Pancreas (tissue), 10 donors: ENCODE measurements at regions not wholly inside any gene's neighbourhood (a gene's known extent, or its start where the extent isn't known, plus 50 kb on each side); places are given as distances from the start of the nearest gene placed in this dataset.

ENCODE experiments used
- ATAC-seq, 4 donors: fragments of 200-7000 bp; cut with Tn5 transposase; one replicate each; pipeline versions ENCODE4 v1.8.0 to v1.9.1; 2020; ENCODE audit warnings: mild to moderate bottlenecking in 4 of 4, moderate library complexity in 4 of 4
- DNase-seq, 6 donors: peaks; one replicate each; pipeline ENCODE4 v3.0.0-alpha.2; 2020
- FAIRE-seq: peaks from 2 replicates; lab custom pipeline; 2012; peaks lifted over from hg19 to GRCh38; lab: Jason Lieb, UNC
- H3K27ac ChIP-seq, 4 donors: fragments of 200-600 bp; sonication (generic); 1 replicate in 3 of 4; 2 replicates in 1 of 4; pipeline versions ENCODE4 v1.5.0 to v1.8.0; 2020
- H3K27me3 ChIP-seq, 4 donors: fragments of 200-600 bp; one replicate each; pipeline ENCODE4 v1.8.0; 2021
- H3K36me3 ChIP-seq, 3 donors: fragments of 200-600 bp; sonication (generic) in 1 of 3; one replicate each; pipeline versions ENCODE4 v1.5.0 to v1.8.0; 2020 to 2021
- H3K4me1 ChIP-seq, 3 donors: fragments of 200-600 bp; one replicate each; pipeline ENCODE4 v1.8.0; 2021
- H3K4me3 ChIP-seq, 4 donors: fragments of 200-600 bp; sonication (generic) in 2 of 4; one replicate each; pipeline versions ENCODE4 v1.5.0 to v1.8.0; 2020 to 2021
- H3K9me3 ChIP-seq, 4 donors: fragments of 200-600 bp; one replicate each; pipeline ENCODE4 v1.8.0; 2021
- WGBS, 2 donors: extraction: QIAGEN DNeasy Blood & Tissue Kit; methylation state at CpG; one replicate each; pipeline ENCODE4 v1.1.7; 2013; 5-methylcytosine and 5-hydroxymethylcytosine counted together
- intact Hi-C, 3 donors: fragments of 100-400 bp; cut with DNase I; formaldehyde crosslinking; loops; one replicate each; pipeline versions ENCODE4 v1.11.1 to v1.14.2; 2022
- TF ChIP-seq, protein P1 (sequence below), 4 donors: fragments of 200-600 bp; sonication (generic) in 3 of 4; IDR thresholded peaks; one replicate each; pipeline versions ENCODE4 v1.5.0 to v1.8.0; 2021; ENCODE audit warnings: antibody characterized with exemption in 4 of 4
- donor health status: healthy with polysubstance abuse.
- donor health status: DM: no; HTN: no; CAD: no; lungs with moderate emphysema.
- donor health status: DM: no; HTN: no; CAD: no.
- donor health status: control.
- donor health status: control.
- donor health status: Bipolar disorder and iron deficiency.
- donor health status: DM: yes; HTN: yes; CAD: no.
- donor health status: DM: no; HTN: no; CAD: no.
- donor health status: DM: no; HTN: no; CAD: no.
- donor health status: DM: yes; HTN: yes; CAD: no.

DNA sequence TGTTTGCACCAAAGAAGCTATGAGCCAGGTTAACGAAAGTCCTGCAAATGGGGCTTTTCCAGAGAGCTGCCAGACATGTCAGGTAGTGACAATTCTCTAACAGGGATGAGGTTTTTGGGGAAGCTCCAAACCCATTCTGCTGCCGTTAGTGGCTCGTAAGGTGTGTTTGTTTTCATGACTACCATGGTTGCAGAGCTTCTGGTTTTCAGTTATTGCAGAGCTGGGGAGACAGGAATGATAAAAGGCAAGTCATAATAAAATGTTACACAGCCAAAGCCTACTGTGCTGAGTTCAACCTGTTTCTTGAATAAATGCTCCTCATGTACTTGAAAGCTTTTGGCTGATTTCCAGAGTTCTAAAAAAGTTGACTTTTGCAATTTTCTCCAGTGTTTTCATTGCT, 209.2 kb upstream of the STK17B start:
- ATAC-seq (no peak), DNase-seq (no peak)
- TF ChIP-seq, protein P1, sequence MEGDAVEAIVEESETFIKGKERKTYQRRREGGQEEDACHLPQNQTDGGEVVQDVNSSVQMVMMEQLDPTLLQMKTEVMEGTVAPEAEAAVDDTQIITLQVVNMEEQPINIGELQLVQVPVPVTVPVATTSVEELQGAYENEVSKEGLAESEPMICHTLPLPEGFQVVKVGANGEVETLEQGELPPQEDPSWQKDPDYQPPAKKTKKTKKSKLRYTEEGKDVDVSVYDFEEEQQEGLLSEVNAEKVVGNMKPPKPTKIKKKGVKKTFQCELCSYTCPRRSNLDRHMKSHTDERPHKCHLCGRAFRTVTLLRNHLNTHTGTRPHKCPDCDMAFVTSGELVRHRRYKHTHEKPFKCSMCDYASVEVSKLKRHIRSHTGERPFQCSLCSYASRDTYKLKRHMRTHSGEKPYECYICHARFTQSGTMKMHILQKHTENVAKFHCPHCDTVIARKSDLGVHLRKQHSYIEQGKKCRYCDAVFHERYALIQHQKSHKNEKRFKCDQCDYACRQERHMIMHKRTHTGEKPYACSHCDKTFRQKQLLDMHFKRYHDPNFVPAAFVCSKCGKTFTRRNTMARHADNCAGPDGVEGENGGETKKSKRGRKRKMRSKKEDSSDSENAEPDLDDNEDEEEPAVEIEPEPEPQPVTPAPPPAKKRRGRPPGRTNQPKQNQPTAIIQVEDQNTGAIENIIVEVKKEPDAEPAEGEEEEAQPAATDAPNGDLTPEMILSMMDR (IDR thresholded peaks at IDR 0.05): no peak

DNA sequence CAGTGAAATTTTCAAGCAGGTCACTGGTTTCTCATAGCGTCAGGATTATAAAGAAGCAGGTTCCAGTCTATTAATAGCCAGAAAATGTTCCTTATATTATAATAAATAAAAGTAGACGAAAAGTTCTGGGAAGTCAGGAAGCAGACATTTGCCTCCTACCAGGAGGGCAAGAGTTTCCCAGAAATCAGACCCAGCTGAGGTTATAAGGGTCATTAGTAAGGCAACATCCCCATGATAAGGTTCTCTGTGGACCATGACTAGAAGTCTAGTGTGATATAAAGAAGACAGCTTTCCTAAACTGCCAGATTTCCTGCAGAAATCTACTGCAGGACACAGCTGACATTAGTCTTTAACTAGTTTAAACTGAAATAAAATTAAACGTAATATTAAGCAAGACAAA, 210.1 kb upstream of the STK17B start:
- Histone ChIP-seq H3K27me3 (no peaks in the 10 kb centered on the region), H3K4me1 (no peaks in the 10 kb centered on the region), H3K36me3 (no peaks in the 10 kb centered on the region), H3K9me3 (no peaks in the 10 kb centered on the region), H3K4me3 (no peak overlapping the region), H3K27ac (no peak overlapping the region)
- DNase-seq (no peak), FAIRE-seq (no peak), ATAC-seq (no peak)
- WGBS, 2 donors: 61 to 66% methylated on average over 3 of the region's 3 CpGs
- intact Hi-C loops: no loop called here
- TF ChIP-seq, protein P1 (IDR thresholded peaks at IDR 0.05): no peak

More for the DNA sequence above, 209.2 kb upstream of the STK17B start:
- H3K36me3 ChIP-seq: no peaks in the 10 kb centered on the region
- H3K4me3 ChIP-seq: no peak overlapping the region
- 48 to 51% methylated on average over 3 of the region's 3 CpGs for WGBS, 2 donors
- intact Hi-C loops: no loop called here
- FAIRE-seq: no peak
- H3K27ac ChIP-seq: no peak overlapping the region
- H3K9me3 ChIP-seq: no peaks in the 10 kb centered on the region
- H3K4me1 ChIP-seq: no peaks in the 10 kb centered on the region
- H3K27me3 ChIP-seq: no peaks in the 10 kb centered on the region

DNA sequence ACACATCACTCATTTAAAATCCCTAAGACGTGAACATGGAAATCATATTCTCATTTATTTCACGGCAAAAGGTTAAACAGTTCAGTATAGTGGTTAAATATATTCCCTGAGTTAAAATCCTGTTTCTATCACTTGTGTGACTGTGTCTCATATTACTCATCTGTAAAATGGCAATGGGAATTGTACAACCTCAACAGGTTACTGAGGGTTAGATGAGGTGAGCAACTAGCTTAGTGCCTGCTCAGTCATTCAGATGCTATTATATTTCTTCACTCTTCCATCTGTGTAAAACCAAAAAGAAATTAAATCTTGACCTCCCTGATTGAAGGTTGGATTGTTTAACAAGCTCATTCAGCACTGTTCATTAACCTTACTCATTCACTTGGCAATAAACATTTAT, 212.4 kb upstream of the STK17B start:
- 51 to 67% methylated on average over 2 of the region's 2 CpGs for WGBS, 2 donors
- no peak overlapping the region for H3K4me3 ChIP-seq
- DNase-seq (no peak), ATAC-seq (no peak), FAIRE-seq (no peak)
- no peaks in the 10 kb centered on the region for H3K27me3 ChIP-seq
- intact Hi-C loops: no loop called here
- H3K9me3 ChIP-seq: no peaks in the 10 kb centered on the region
- H3K27ac ChIP-seq: no peak overlapping the region
- H3K4me1 ChIP-seq: no peaks in the 10 kb centered on the region
- H3K36me3 ChIP-seq: no peaks in the 10 kb centered on the region
- TF ChIP-seq, protein P1 (IDR thresholded peaks at IDR 0.05): no peak

DNA sequence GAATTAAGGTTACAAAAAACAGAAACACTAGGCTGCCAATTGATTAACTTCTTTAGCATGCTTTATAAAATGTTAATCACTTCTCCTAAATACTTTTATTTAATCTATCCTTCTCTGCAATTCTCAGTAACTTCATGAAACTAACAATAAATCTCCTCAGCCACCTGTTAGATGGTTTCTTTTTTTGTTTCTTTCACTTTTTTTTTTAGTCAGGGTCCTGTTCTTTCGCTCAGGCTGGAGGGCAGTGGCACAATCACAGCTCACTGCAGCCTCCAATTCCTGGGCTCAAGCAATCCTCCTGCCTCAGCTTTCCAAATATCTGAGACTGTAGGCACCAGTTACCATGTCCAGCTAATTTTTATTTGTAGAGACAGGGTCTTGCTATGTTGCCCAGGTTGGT, 213.4 kb upstream of the STK17B start:
- TF ChIP-seq, protein P1 (IDR thresholded peaks at IDR 0.05): no peak
- Histone ChIP-seq H3K27me3 (no peaks in the 10 kb centered on the region), H3K36me3 (no peaks in the 10 kb centered on the region), H3K4me1 (no peaks in the 10 kb centered on the region), H3K27ac (no peak overlapping the region), H3K9me3 (no peaks in the 10 kb centered on the region), H3K4me3 (no peak overlapping the region)
- ATAC-seq: no peak
- no peak for FAIRE-seq
- 80 to 93% methylated on average over 1 of the region's 1 CpG for WGBS, 2 donors
- intact Hi-C loops: no loop called here
- no peak for DNase-seq

DNA sequence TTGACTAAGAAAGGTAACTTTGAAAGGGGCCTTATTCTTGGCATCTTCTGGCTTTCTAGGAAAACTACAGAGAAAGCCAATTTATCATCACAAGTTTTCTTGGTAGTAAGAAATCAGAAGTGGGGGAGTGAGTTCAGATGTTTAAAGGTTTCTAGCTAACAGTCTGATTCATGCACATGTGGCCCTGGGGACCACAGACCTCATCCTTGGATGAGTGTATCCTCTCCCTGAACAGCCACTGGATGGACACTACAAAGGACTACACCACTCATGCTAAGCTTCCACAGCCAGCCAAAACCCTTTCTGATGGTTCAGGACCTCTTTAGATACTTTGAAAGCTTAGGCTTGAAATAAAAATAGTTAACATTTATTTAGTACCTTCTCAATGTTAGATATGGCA, 218.3 kb upstream of the STK17B start:
- intact Hi-C loops: no loop called here
- no peaks in the 10 kb centered on the region for H3K27me3 ChIP-seq
- no peaks in the 10 kb centered on the region for H3K9me3 ChIP-seq
- FAIRE-seq (no peak), DNase-seq (no peak), ATAC-seq (no peak)
- H3K4me3 ChIP-seq: no peak overlapping the region
- TF ChIP-seq, protein P1 (IDR thresholded peaks at IDR 0.05): no peak
- no peaks in the 10 kb centered on the region for H3K4me1 ChIP-seq
- no peak overlapping the region for H3K27ac ChIP-seq
- no peaks in the 10 kb centered on the region for H3K36me3 ChIP-seq
